ENCODE measurements at regions not wholly inside any gene's neighbourhood (a gene's known extent, or its start where the extent isn't known, plus 50 kb on each side); places are given as distances from the start of the nearest gene placed in this dataset.
"Not testable (repeated sequence)": the region's sequence is repeated elsewhere in the genome, so short reads cannot be mapped to it uniquely, and the experiment has no call there.

DNA sequence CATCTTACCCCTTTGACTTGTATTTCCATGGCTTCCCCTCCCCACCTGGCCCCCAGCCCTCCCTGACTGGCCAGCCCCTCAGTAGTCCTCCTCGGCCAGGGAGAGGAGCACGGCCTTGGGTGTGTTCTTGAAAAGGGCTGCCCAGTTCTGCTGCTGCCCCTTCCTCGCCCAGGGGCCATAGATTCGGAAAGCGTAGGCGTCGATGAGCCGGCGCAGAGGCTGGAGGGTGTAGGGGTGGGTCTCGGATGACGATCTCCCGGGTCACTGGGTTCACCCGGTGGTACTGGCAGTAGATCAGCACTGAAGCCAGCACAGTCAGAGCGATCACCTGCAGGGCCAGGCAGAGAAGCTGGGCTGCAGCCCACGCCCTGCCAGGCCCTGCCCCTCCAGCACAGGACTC lies 71.7 kb downstream of the ZNF479 start:
- H3K4me1 Mint-ChIP-seq, H3K27ac Mint-ChIP-seq, H3K27me3 Mint-ChIP-seq, H3K36me3 Mint-ChIP-seq, H3K4me3 Mint-ChIP-seq, ATAC-seq, POLR2A ChIA-PET: not testable (repeated sequence)
- peaks cover 0 to 14% (median 2%) of the 10 kb centered on the region in 9 donors for H3K9me3 Mint-ChIP-seq
- DNase-seq: peak in 1 of 10 donors; percentile 2

DNA sequence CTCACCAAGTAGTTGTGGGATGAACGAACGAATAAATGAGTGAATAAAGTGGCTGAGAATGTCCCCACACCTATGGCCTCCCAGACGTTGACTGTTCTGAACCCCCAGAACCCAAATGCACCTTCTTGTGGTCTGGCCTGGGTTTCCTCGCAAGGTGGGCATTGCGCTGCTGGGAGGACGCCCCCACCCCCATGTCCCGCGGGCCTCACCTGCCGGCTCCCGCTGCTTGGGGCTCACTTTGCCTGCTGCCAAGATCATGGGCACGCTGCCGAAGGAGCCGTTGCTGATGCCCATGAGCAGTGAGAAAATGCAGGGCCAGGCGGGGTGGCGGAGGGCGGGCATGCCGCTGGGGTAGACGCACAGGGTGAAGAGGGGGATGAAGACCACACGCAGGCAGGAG lies 115.9 kb downstream of the ZNF479 start:
- H3K4me3 Mint-ChIP-seq, H3K27ac Mint-ChIP-seq, ATAC-seq, POLR2A ChIA-PET, H3K36me3 Mint-ChIP-seq, H3K27me3 Mint-ChIP-seq, H3K9me3 Mint-ChIP-seq, DNase-seq, H3K4me1 Mint-ChIP-seq: not testable (repeated sequence)

DNA sequence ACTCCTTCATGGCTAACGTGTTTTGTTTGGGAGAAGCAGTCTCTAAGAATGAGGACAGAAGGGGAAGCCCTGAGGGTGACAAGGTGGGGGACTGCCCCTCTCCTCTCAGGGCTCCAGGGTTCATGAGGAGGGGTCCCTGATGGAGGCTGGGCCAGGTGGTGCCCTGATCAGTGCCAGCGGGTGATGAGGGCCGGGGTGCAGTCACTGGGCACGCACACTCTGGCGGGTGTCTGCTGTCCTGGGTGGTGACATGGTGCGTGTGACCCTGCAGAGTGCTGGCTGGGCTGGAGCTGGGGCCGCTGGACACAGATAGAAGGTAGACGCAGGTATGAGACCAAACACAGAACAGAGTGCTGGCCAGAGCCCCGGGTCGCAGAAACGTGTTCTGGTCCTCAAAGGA lies 118.5 kb downstream of the ZNF479 start:
- ATAC-seq, H3K4me3 Mint-ChIP-seq, H3K9me3 Mint-ChIP-seq, H3K36me3 Mint-ChIP-seq, H3K27me3 Mint-ChIP-seq, POLR2A ChIA-PET, H3K4me1 Mint-ChIP-seq, H3K27ac Mint-ChIP-seq: not testable (repeated sequence)
- peak in 1 of 10 donors; percentile 59 for DNase-seq

DNA sequence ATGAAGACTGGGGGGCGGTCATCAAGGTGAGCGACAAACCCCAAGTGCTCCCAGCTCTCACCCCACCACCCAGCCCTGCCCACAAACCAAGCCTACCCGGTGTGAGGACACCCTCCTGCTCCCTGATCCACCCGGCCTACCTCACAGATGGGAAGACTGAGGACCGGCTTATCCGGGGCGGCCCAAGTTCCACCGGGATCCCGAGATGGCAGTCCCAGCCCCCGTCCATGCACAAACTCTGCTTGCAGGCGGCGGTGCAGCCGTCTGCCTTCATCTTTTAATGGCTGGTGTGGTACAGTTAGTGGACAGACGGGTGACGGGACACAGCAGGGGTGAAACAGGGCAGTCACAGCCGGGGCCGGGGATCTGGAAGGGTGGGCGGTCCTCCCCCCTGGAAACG lies 119.3 kb downstream of the ZNF479 start:
- H3K4me3 Mint-ChIP-seq, ATAC-seq, H3K36me3 Mint-ChIP-seq, H3K4me1 Mint-ChIP-seq, POLR2A ChIA-PET, H3K9me3 Mint-ChIP-seq, H3K27me3 Mint-ChIP-seq, H3K27ac Mint-ChIP-seq: not testable (repeated sequence)
- peak in 1 of 10 donors; percentile 48 for DNase-seq

DNA sequence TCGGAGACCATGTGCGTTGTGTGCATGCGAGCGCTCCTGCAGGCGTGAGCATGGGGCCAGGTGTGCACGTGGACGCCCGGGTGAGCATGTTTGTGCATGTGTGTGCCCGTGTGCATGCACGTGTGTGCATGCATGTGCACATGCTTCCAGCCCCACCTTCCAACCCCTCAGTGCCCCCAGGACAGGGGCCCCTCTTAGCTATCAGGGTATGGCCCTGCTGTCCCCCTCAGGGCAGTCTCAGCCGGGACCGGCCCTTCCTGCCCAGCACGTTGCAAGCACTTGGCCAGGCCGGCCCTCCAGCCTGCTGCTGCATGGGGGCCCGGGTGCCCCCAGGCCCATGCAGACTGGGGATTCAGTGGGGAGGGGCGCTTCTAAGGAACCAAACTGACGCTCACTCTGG lies 123.0 kb downstream of the ZNF479 start:
- ATAC-seq, DNase-seq, H3K4me1 Mint-ChIP-seq, POLR2A ChIA-PET, H3K4me3 Mint-ChIP-seq, H3K36me3 Mint-ChIP-seq, H3K27me3 Mint-ChIP-seq, H3K9me3 Mint-ChIP-seq, H3K27ac Mint-ChIP-seq: not testable (repeated sequence)

DNA sequence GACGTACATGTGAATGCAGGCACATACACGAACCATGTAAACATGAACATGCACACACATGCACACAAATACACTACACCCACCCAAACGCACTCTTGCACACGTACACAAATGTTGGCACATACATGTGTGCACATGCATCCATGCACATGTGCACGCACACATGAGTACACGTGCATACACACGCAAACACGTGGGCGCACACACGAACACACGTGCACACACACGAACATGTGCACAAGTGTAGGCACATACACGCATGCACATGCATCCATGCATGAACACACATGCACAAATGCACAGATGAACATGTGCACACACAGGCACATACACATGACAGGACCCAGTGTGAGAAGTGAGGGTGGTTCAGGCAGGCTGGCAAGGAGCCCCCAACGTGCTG lies 126.3 kb downstream of the ZNF479 start:
- H3K36me3 Mint-ChIP-seq, DNase-seq, H3K27me3 Mint-ChIP-seq, POLR2A ChIA-PET, H3K4me3 Mint-ChIP-seq, ATAC-seq, H3K9me3 Mint-ChIP-seq, H3K27ac Mint-ChIP-seq, H3K4me1 Mint-ChIP-seq: not testable (repeated sequence)

DNA sequence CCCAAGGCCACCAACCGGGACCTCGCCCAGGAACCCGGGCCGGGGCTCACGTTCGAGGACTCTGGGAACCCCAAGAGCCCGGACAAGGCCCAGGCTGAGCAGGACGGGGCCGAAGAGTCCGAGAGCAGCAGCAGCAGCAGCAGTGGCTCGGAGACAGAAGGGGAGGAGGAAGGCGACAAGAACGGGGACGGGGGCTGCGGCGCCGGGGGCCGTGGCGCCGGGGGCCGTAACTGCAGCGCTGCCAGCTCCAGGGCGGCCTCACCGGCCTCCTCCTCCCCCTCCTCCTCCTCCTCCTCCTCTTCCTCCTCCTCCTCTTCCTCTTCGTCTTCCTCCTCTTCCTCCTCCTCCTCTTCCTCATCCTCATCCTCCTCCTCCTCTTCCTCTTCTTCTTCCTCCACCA lies 128.4 kb downstream of the ZNF479 start:
- DNase-seq, H3K36me3 Mint-ChIP-seq, H3K27ac Mint-ChIP-seq, POLR2A ChIA-PET, ATAC-seq, H3K4me3 Mint-ChIP-seq, H3K4me1 Mint-ChIP-seq, H3K27me3 Mint-ChIP-seq, H3K9me3 Mint-ChIP-seq: not testable (repeated sequence)

DNA sequence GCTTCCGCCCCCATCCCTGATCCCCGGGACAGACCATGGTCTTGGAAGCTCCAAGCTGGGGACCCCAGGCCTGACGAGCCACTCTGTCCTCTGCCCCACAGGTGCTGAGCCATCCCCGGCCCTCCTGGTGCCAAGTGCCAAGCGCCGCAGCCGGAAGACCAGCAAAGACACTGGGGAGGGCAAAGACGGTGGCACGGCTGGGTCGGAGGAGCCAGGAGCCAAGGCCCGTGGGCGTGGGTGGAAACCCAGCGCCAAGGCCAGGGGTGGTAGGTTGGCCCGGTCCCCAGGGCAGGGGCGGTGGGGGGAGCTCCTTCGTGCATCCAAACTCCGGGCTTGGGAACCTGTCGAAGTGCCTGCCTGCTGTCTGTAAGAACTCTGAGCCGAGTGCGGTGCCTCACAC lies 130.3 kb downstream of the ZNF479 start:
- H3K9me3 Mint-ChIP-seq, ATAC-seq, H3K27me3 Mint-ChIP-seq, POLR2A ChIA-PET, H3K36me3 Mint-ChIP-seq, H3K27ac Mint-ChIP-seq, H3K4me3 Mint-ChIP-seq, H3K4me1 Mint-ChIP-seq: not testable (repeated sequence)
- DNase-seq: peak in 1 of 10 donors; percentile 32

DNA sequence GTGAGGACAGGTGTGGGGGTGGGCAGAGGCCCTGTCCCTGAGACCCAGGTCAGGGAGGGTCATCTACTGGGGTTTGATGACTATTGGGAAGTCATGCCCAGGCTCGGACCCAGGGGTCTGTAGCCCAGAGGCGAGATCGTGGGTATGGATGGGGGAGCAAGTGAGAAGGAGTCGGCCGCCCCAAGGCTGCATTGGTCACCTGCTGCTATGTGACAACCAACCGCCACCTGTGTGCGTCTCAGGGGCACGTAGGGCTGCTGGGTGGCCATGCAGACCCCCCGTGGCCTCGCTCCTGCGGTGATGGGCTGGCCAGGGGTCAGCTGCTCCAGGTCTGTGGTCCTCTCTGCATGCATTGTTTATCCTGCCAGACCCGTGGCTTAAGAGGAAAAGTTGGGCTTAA lies 138.5 kb downstream of the ZNF479 start:
- H3K27me3 Mint-ChIP-seq, DNase-seq, H3K4me3 Mint-ChIP-seq, H3K36me3 Mint-ChIP-seq, H3K4me1 Mint-ChIP-seq, POLR2A ChIA-PET, ATAC-seq, H3K27ac Mint-ChIP-seq, H3K9me3 Mint-ChIP-seq: not testable (repeated sequence)

DNA sequence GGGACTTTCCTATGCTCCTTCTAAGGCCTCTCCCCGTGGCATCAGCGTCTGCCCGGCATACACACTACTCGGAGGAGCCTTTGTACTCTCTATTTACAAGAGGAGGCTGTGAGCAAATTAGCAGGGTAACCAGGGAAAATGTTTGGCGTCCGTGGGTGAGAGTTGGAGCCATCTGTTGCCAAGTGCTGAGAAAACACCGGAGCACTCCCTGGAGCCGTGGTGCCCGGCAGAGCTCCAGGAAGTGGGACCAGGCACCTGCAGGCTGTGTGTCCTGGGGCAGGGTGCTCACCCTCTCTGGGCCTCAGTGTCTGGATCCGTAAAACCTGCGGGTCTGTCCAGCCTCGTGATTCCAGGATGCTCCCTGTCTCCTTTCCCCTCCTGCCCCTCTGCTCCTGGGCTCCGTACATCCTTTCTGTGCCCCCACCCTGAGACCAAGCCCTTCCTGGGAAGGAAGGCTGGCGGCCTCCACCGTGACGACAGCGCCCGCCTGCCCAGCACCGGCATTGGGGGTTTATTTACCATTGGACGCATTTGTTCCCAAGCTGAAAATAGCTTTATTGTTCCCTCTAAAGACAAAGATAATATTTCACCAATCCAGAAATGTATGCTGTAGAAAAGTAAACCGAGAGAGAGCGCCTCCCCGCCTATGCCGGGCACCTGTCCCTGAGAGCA lies 174.4 kb downstream of the ZNF479 start:
- H3K27ac Mint-ChIP-seq, H3K4me1 Mint-ChIP-seq, H3K27me3 Mint-ChIP-seq, POLR2A ChIA-PET, H3K9me3 Mint-ChIP-seq, H3K4me3 Mint-ChIP-seq, ATAC-seq, H3K36me3 Mint-ChIP-seq, DNase-seq: not testable (repeated sequence)

DNA sequence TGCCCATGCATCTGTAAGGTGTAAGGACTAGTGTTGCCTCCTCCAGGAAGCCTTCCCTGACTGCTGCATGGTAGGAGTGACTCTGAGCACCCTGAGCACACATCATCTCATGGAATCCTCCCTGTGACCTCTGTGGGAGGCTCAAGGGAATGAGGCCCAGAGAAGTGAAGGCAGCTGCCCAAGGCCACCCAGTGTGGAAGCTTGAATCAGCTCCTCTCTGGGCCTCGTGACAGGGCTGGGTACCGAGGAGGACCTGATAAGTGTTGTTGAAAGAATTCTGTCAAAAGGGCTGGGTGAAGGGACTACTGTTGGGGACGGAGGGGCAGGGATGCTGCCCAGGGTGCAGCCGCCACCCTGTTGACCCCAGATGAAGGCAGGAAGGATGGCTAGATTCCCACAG lies 175.2 kb downstream of the ZNF479 start:
- H3K27ac Mint-ChIP-seq, ATAC-seq, H3K36me3 Mint-ChIP-seq, H3K4me3 Mint-ChIP-seq, H3K4me1 Mint-ChIP-seq, POLR2A ChIA-PET, H3K9me3 Mint-ChIP-seq, H3K27me3 Mint-ChIP-seq: not testable (repeated sequence)
- peak in 1 of 10 donors; percentile 30 for DNase-seq

DNA sequence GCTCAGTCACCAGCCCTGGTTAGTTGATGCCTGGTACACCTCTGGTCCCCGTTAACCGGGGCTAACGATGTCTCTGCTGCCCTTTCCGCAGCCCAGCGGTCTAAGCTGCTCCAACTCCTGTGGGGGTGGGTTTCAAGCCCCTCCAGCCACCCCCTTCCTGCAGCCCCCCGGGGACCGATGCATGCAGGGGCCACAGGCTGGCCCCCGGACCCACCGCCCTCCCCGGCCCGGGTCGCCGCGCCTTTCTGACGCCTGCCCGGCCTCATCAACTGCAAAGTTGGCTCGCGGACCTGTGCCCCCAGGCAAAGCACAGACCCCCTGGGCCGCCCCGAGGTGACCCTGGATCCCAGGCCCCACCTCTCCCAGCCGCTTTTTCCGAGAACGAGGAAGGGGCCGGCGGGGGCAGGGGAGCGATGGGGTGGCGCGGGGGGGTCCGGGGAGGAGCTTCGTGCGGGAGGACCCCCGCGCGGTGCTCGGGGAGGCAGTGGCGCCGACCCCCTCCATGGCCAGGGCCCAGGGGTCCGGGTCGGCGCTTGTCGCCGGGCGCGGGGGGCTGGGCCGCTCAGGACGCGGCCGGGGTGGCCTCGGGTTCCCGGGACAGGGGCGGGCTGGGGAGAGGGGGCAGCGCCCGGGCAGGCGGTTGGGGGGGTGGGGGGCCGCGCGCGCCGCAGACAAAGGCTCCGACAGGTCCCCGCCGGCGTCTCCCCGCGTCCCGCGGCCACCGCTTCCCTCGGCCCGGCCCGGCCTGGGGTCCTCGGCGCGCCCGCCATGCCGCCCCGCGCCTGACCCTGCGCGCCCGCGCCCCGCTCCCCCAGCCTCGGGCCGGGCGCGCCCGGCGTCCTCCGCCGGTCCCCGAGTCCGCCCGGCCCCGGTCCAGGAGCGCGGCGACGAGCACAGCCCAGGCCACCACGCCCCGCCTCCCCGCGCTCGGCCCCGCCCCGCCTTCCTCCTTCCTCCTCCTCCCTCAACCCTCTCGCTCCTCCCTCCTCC lies 183.6 kb downstream of the ZNF479 start:
- H3K9me3 Mint-ChIP-seq, H3K27ac Mint-ChIP-seq, POLR2A ChIA-PET, H3K27me3 Mint-ChIP-seq, H3K4me1 Mint-ChIP-seq, H3K4me3 Mint-ChIP-seq, DNase-seq, ATAC-seq, H3K36me3 Mint-ChIP-seq: not testable (repeated sequence)

DNA sequence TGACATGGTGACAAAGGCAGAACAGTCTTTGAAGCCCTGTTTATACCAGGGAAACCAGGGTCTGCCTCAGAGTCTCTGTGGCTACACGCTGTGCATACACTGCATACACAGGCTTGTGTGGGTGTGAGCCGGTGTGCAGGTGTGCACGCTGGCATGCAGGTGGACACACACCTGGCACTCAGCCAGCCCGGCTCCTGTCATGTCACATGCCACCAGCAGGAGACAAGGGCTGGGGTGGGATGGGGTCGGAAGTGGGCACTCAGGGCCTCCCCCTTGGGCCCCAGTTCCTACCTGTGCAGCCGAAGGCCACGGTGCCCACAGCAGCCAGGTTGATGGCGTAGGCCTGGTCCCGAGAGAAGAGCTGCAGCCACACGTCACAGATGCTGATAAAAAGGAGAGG lies 192.2 kb downstream of the ZNF479 start:
- H3K27ac Mint-ChIP-seq, H3K36me3 Mint-ChIP-seq, H3K4me1 Mint-ChIP-seq, ATAC-seq, H3K9me3 Mint-ChIP-seq, H3K27me3 Mint-ChIP-seq, H3K4me3 Mint-ChIP-seq, POLR2A ChIA-PET, DNase-seq: not testable (repeated sequence)

DNA sequence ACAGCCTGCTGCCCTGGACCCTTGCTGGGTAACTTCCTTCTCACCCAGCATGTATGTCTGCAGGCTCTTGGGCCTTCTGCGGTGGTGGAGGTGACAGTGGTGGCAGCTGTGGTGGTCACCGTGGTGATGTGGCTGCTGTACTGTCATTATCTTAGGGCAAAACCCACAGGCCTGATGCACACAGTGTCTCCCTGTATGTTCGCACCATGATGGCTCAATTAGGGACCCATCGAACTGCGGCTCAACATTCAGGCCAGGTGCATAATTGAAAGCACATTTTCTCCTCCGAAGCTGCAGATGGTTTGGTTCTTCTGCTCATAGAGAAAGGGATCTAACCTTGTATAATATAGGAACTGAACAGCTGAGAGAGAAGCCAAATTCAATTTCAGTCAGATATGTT lies 208.3 kb downstream of the ZNF479 start:
- H3K27me3 Mint-ChIP-seq, H3K4me1 Mint-ChIP-seq, DNase-seq, POLR2A ChIA-PET, H3K36me3 Mint-ChIP-seq, H3K27ac Mint-ChIP-seq, H3K9me3 Mint-ChIP-seq, H3K4me3 Mint-ChIP-seq, ATAC-seq: not testable (repeated sequence)

All from naive thymus-derived CD8-positive, alpha-beta T cell (primary cell).